OCI-LY7 (cell line): ENCODE measurements at regions not wholly inside any gene's neighbourhood (a gene's known extent, or its start where the extent isn't known, plus 50 kb on each side); places are given as distances from the start of the nearest gene placed in this dataset.

Source experiments
- CTCF ChIP-seq: fragments of 200-600 bp; sonication (generic); conservative IDR thresholded peaks from 2 replicates; pipeline ENCODE4 v1.5.1; 2014; ENCODE audit warnings: mild to moderate bottlenecking, antibody characterized with exemption, low read length, moderate library complexity, mixed read lengths
- EZH2phosphoT487 ChIP-seq: fragments of 200-600 bp; sonication (generic); IDR thresholded peaks from 2 replicates; pipeline ENCODE4 v1.6.1; 2018; ENCODE audit warnings: low read depth, borderline replicate concordance, mild to moderate bottlenecking, mixed run types, antibody characterized with exemption, low read length, moderate library complexity, mixed read lengths

DNA sequence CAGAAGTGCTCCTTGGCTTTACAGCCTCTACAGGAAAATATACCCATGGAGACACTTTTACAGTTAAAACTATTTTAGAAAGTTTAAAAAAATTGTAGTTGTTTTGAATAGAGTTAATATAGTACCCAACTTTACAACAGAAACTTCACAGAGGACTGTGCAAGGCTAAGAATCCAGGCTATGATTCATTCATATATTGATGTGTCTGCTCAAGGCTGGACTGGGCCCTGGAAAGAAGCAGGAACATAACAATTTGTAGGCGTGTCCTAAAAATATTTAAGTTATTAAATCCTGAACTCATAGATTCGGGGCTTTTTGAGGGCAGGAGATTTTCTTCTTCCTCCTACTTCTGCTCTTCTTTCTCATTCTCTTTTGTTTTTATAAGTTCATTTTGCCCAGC is 291.5 kb upstream of the CCDC179 start:
- no peak for TF ChIP-seq CTCF
- TF ChIP-seq EZH2phosphoT487, result no peak
